ENCODE measurements at regions not wholly inside any gene's neighbourhood (a gene's known extent, or its start where the extent isn't known, plus 50 kb on each side); places are given as distances from the start of the nearest gene placed in this dataset.

DNA sequence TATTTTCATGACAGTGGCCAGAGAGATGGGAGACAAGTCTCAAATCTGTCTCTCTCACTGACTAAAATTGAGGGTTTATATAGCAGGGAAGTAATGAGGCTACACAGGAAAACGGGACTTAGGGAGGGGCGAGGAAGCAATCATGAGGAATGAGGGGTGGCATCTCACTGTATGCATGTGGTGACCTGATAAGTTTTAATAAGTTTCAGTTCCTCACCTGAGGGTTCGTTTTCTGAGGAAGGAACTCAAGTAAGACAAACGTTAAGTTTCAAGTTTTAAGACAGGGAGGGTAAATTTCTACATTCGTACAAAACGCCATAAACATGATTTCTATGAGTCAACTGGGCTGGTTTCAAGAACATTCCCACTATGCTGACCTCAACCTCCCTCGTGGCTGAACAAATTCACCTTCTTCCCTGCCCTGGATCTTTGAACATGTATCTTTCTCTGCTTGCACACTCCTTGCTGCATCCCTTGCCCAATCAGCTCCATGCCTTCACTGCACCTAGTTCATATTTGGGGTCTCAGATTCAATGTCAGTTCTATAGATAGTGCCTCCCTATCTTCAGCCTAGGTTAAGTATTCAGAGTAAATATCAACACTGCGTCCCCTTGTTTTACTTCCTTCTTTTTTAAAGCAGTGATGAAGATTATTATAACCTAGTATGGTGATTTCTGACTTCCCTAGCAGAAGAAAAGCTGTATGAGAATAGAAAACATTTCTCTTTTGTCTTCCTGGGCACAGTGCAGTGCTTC is 53.3 kb upstream of the CNTNAP5 start:
- H3K4me1 ChIP-seq (ENCODE audit: control insufficient read depth in 2 of 3, insufficient read depth in 2 of 3, low read depth in 1 of 3, low read length in 3 of 3), result no peaks in the 10 kb centered on the region
- TF ChIP-seq, protein P1, sequence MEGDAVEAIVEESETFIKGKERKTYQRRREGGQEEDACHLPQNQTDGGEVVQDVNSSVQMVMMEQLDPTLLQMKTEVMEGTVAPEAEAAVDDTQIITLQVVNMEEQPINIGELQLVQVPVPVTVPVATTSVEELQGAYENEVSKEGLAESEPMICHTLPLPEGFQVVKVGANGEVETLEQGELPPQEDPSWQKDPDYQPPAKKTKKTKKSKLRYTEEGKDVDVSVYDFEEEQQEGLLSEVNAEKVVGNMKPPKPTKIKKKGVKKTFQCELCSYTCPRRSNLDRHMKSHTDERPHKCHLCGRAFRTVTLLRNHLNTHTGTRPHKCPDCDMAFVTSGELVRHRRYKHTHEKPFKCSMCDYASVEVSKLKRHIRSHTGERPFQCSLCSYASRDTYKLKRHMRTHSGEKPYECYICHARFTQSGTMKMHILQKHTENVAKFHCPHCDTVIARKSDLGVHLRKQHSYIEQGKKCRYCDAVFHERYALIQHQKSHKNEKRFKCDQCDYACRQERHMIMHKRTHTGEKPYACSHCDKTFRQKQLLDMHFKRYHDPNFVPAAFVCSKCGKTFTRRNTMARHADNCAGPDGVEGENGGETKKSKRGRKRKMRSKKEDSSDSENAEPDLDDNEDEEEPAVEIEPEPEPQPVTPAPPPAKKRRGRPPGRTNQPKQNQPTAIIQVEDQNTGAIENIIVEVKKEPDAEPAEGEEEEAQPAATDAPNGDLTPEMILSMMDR (IDR thresholded peaks at IDR 0.05; ENCODE audit: borderline replicate concordance, extremely low read depth, insufficient read depth), result no peak

More for the DNA sequence above, 53.3 kb upstream of the CNTNAP5 start:
- FAIRE-seq (no peak), DNase-seq (no peak)
- Histone ChIP-seq H3K36me3 (ENCODE audit: control insufficient read depth in 2 of 3, insufficient read depth in 3 of 3, low read length in 3 of 3) (no peaks in the 10 kb centered on the region), H3K4me3 (ENCODE audit: low read length in 3 of 3) (no peak overlapping the region), H3K27me3 (ENCODE audit: control insufficient read depth, insufficient read depth, low read length) (no peaks in the 10 kb centered on the region), H3K27ac (ENCODE audit: low read depth in 2 of 2, low read length in 2 of 2) (no peak overlapping the region), H3K9ac (ENCODE audit: low read length in 3 of 3) (no peak overlapping the region), H3K9me3 (ENCODE audit: control insufficient read depth in 2 of 3, insufficient read depth in 1 of 3, low read length in 3 of 3) (no peaks in the 10 kb centered on the region)
- intact Hi-C loops (cut with DNase I), result no loop called here
